ENCODE measurements at regions not wholly inside any gene's neighbourhood (a gene's known extent, or its start where the extent isn't known, plus 50 kb on each side); places are given as distances from the start of the nearest gene placed in this dataset.
"Not testable (repeated sequence)": the region's sequence is repeated elsewhere in the genome, so short reads cannot be mapped to it uniquely, and the experiment has no call there.

DNA sequence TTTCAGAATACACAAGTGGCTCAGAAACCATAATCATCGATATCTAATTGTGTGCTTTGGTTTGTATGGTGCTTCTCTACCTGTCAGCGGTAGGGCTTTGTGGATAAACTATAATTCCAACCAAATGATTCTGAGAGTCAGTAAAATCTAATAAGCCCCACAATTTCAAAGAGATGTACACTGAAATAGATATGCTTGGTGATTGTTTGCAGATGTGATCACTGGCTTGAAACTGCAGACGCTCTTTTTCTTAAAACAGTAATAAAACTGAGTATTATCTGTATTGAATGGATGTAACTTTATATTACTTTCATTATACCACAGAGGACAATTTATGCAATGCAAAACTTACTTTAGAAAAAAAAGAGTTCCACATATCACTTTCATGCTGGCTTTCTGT is 198.8 kb upstream of the ANXA10 start (continued):
- TF ChIP-seq DBP (CRISPR knock-in tag; IDR thresholded peaks at IDR 0.05; ENCODE audit: not compliant biosample characterization), result no peak
- no peak for TF ChIP-seq ZNF367 (CRISPR knock-in tag; IDR thresholded peaks at IDR 0.05; ENCODE audit: borderline replicate concordance)
- no peak for TF ChIP-seq ZFAT (CRISPR knock-in tag; conservative IDR thresholded peaks at IDR 0.05)

DNA sequence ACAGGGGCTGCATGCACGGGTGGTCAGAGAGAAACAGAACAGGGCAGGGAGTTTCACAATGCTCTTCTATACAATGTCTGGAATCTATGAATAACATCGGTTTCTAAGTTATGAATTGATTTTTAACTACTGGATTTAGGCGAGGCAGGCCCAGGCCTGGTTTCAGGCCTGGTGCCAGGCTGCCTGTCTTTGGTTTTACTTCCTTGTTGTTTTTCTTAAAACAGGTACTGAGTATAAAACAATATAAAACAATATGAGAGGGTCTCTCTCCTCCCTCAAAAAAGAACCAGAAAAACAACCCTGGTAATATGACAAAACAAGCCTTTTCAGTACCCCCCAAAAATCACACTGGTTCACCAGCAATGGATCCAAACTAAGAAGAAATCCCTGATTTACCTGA is 196.1 kb upstream of the ANXA10 start:
- FAIRE-seq; H3K27me3 ChIP-seq (ENCODE audit: control insufficient read depth in 1 of 2, insufficient read depth in 2 of 2, low read length in 2 of 2); H4K20me1 ChIP-seq (ENCODE audit: insufficient read depth, low read length); POLR2A ChIA-PET; H2AFZ ChIP-seq (ENCODE audit: low read length); H3K4me2 ChIP-seq (ENCODE audit: low read depth, low read length); ATAC-seq; H3K4me3 ChIP-seq (replicated peaks in 1 of 3; ENCODE audit: insufficient read depth in 1 of 3, low read depth in 2 of 3, low read length in 3 of 3); H3K36me3 ChIP-seq (replicated peaks in 1 of 2; ENCODE audit: control insufficient read depth in 1 of 2, insufficient read depth in 2 of 2, low read length in 2 of 2); H3K4me1 ChIP-seq (ENCODE audit: insufficient read depth, low read length); intact Hi-C loops (cut with micrococcal nuclease; ENCODE audit: unreplicated experiment); in situ Hi-C loops (cut with HindIII; ENCODE audit: extremely low pct_ligation_motif_present, low pct_unique_long_range_greater_than_20kb); CTCF ChIA-PET (ENCODE audit: low intra/inter-chr PET ratio, low total read pairs); H3K79me2 ChIP-seq (ENCODE audit: insufficient read depth, low read length); BruUV-seq (replicated peaks); H3K27ac ChIP-seq (ENCODE audit: extremely low read length, insufficient read depth, low read length); DNase-seq (ENCODE audit: low spot score); H3K9ac ChIP-seq (ENCODE audit: insufficient read depth, low read depth, low read length): not testable (repeated sequence)
- whole genome bisulfite sequencing (ENCODE audit: low lambda C conversion rate), result 54% methylated on average over 3 of the region's 3 CpGs
- H3K9me3 ChIP-seq (ENCODE audit: low read length), result peaks cover 14% of the 10 kb centered on the region

DNA sequence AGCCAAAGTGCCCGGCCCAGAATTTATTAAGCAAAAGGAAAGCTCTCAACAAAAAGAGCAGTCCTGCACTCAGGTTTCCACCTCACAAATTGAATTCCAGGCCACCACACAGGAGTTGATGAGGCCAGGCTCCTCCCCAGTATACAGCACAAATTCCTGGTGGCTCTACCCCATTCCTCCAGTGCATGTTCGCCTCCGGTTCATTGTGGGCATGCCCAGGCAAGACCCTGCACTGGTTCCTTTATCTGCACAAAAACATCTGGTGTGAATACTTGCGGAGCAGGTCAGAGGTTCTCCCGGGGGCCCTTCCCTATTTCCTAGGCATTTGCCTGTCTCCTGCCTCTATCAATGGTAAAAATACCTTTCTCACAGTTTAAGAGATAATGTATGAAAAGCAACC is 195.2 kb upstream of the ANXA10 start:
- peak; percentile 98 for TF ChIP-seq TP53 (CRISPR knock-in tag; conservative IDR thresholded peaks at IDR 0.05)
- TF ChIP-seq TARDBP (CRISPR knock-in tag; IDR thresholded peaks at IDR 0.05), result no peak
- POLR2A ChIA-PET, result no interaction called here
- intact Hi-C loops (cut with micrococcal nuclease; ENCODE audit: unreplicated experiment) (no loop called here), in situ Hi-C loops (cut with HindIII; ENCODE audit: extremely low pct_ligation_motif_present, low pct_unique_long_range_greater_than_20kb) (no loop called here)
- Histone ChIP-seq H3K27me3 (ENCODE audit: control insufficient read depth in 1 of 2, insufficient read depth in 2 of 2, low read length in 2 of 2) (no peaks in the 10 kb centered on the region), H3K4me1 (ENCODE audit: insufficient read depth, low read length) (no peaks in the 10 kb centered on the region), H3K27ac (ENCODE audit: extremely low read length, insufficient read depth, low read length) (no peak overlapping the region), H3K9ac (ENCODE audit: insufficient read depth, low read depth, low read length) (no peak overlapping the region), H3K9me3 (ENCODE audit: low read length) (peaks cover 14% of the 10 kb centered on the region), H4K20me1 (ENCODE audit: insufficient read depth, low read length) (no peaks in the 10 kb centered on the region), H3K36me3 (replicated peaks in 1 of 2; ENCODE audit: control insufficient read depth in 1 of 2, insufficient read depth in 2 of 2, low read length in 2 of 2) (no peaks in the 10 kb centered on the region), H2AFZ (ENCODE audit: low read length) (no peak overlapping the region), H3K4me2 (ENCODE audit: low read depth, low read length) (no peak overlapping the region), H3K79me2 (ENCODE audit: insufficient read depth, low read length) (no peaks in the 10 kb centered on the region), H3K4me3 (replicated peaks in 1 of 3; ENCODE audit: insufficient read depth in 1 of 3, low read depth in 2 of 3, low read length in 3 of 3) (no peak overlapping the region)
- CTCF ChIA-PET (ENCODE audit: low intra/inter-chr PET ratio, low total read pairs), result no interaction called here
- WGBS (ENCODE audit: low lambda C conversion rate), result 41% methylated on average over 5 of the region's 5 CpGs
- DNase-seq (ENCODE audit: low spot score), result peak; percentile 29
- no TSS peak for BruUV-seq (replicated peaks)
- no peak for FAIRE-seq
- peak; percentile 65 for ATAC-seq

All from HepG2 (cell line).